ENCODE measurements at regions not wholly inside any gene's neighbourhood (a gene's known extent, or its start where the extent isn't known, plus 50 kb on each side); places are given as distances from the start of the nearest gene placed in this dataset.
A peak's percentile ranks its signal among the peaks of the same experiment; 100 is the strongest.
"Not testable (repeated sequence)": the region's sequence is repeated elsewhere in the genome, so short reads cannot be mapped to it uniquely, and the experiment has no call there.

GRCh38 chr12:47410383-47410782 is 295.4 kb downstream of the RPAP3 start:
- no peaks in the 10 kb centered on the region for H3K27me3 ChIP-seq (ENCODE audit: control insufficient read depth, insufficient read depth, low read length)
- TF ChIP-seq CTCF (IDR thresholded peaks at IDR 0.05; ENCODE audit: insufficient read depth, low read length, poor library complexity, severe bottlenecking) = no peak
- no peak for DNase-seq (ENCODE audit: low read depth)
- H3K36me3 ChIP-seq (ENCODE audit: control insufficient read depth, insufficient read depth, low read length) = no peaks in the 10 kb centered on the region
- H3K4me3 ChIP-seq (ENCODE audit: low read depth, low read length) = no peak overlapping the region

- no peaks in the 10 kb centered on the region for H3K36me3 ChIP-seq (ENCODE audit: control insufficient read depth, insufficient read depth, low read length)
- H3K4me3 ChIP-seq (ENCODE audit: low read depth, low read length) = no peak overlapping the region
- no peak for TF ChIP-seq CTCF (IDR thresholded peaks at IDR 0.05; ENCODE audit: insufficient read depth, low read length, poor library complexity, severe bottlenecking)
- H3K27me3 ChIP-seq (ENCODE audit: control insufficient read depth, insufficient read depth, low read length) = no peaks in the 10 kb centered on the region
- no peak for DNase-seq (ENCODE audit: low read depth)
Measured at GRCh38 chr12:47409310-47409987, 296.4 kb downstream of the RPAP3 start.

GRCh38 chr12:47408171-47408871 is 297.5 kb downstream of the RPAP3 start:
- Histone ChIP-seq H3K36me3 (ENCODE audit: control insufficient read depth, insufficient read depth, low read length) (no peaks in the 10 kb centered on the region), H3K4me3 (ENCODE audit: low read depth, low read length) (no peak overlapping the region)
- no peak for DNase-seq (ENCODE audit: low read depth)

GRCh38 chr12:47407463-47408129 is 298.2 kb downstream of the RPAP3 start:
- no peak for DNase-seq (ENCODE audit: low read depth)
- TF ChIP-seq CTCF (IDR thresholded peaks at IDR 0.05; ENCODE audit: insufficient read depth, low read length, poor library complexity, severe bottlenecking) = no peak
- no peaks in the 10 kb centered on the region for H3K27me3 ChIP-seq (ENCODE audit: control insufficient read depth, insufficient read depth, low read length)
- H3K36me3 ChIP-seq (ENCODE audit: control insufficient read depth, insufficient read depth, low read length) = no peaks in the 10 kb centered on the region
- H3K4me3 ChIP-seq (ENCODE audit: low read depth, low read length) = no peak overlapping the region

More at GRCh38 chr12:47408171-47408871, 297.5 kb downstream of the RPAP3 start:
- H3K27me3 ChIP-seq (ENCODE audit: control insufficient read depth, insufficient read depth, low read length) = no peaks in the 10 kb centered on the region
- peak; percentile 44 for TF ChIP-seq CTCF (IDR thresholded peaks at IDR 0.05; ENCODE audit: insufficient read depth, low read length, poor library complexity, severe bottlenecking)

GRCh38 chr12:47403681-47404080 is 302.1 kb downstream of the RPAP3 start:
- no peak for TF ChIP-seq CTCF (IDR thresholded peaks at IDR 0.05; ENCODE audit: insufficient read depth, low read length, poor library complexity, severe bottlenecking)
- Histone ChIP-seq H3K27me3 (ENCODE audit: control insufficient read depth, insufficient read depth, low read length) (no peaks in the 10 kb centered on the region), H3K4me3 (ENCODE audit: low read depth, low read length) (no peak overlapping the region), H3K36me3 (ENCODE audit: control insufficient read depth, insufficient read depth, low read length) (no peaks in the 10 kb centered on the region)
- no peak for DNase-seq (ENCODE audit: low read depth)

- H3K27me3 ChIP-seq (ENCODE audit: control insufficient read depth, insufficient read depth, low read length); H3K36me3 ChIP-seq (ENCODE audit: control insufficient read depth, insufficient read depth, low read length); DNase-seq (ENCODE audit: low read depth); H3K4me3 ChIP-seq (ENCODE audit: low read depth, low read length): not testable (repeated sequence)
Measured at GRCh38 chr12:47401196-47401595, 304.6 kb downstream of the RPAP3 start.
